GM19324 (cell line): ENCODE measurements at regions not wholly inside any gene's neighbourhood (a gene's known extent, or its start where the extent isn't known, plus 50 kb on each side); places are given as distances from the start of the nearest gene placed in this dataset.

ENCODE experiments used
- ATAC-seq: cut with Tn5 transposase; IDR thresholded peaks from one replicate; pipeline ENCODE4 v1.9.1; 2021; ENCODE audit warnings: mild to moderate bottlenecking, moderate library complexity; ENCODE audit not compliant: unreplicated experiment, low FRiP score

DNA sequence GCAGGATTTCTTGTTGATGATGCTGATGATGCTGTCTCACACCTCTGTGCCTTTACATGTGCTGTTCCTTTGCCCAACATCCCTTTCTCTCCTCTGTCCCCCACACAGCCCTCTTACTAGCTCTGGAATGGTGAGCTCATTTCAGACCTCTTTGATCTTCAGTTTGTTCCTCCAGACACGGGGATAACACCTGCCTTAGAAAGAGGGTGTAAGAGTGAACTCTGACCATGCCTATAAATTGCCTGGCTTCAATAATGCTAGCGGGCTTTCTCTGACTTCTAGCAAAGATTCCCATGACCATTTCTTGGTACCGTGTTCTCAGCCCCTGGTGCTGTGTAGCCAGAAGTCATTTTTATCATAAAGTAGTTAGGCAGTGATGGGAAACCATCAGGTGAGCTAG is 55.9 kb upstream of the DRD2 start:
- ATAC-seq, result no peak

DNA sequence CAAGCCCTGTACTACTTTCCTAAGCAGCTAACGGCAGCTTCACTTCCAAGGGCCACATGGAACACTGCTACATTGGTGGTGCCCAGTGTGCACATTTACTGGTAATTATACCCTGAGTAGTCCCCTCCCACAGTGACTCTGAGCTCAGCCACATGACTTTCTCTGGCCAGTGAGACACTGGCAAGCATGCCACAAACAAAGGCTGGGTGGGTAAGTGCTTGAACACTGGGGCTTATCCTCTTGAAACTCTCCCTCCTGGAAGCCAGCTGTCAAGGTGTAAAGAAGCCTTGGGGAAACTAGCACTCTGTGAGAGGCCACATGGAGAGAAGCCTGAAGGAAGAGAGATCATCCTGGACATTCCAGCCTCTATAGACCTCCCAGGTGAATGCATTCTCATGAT is 54.4 kb upstream of the DRD2 start:
- no peak for ATAC-seq

DNA sequence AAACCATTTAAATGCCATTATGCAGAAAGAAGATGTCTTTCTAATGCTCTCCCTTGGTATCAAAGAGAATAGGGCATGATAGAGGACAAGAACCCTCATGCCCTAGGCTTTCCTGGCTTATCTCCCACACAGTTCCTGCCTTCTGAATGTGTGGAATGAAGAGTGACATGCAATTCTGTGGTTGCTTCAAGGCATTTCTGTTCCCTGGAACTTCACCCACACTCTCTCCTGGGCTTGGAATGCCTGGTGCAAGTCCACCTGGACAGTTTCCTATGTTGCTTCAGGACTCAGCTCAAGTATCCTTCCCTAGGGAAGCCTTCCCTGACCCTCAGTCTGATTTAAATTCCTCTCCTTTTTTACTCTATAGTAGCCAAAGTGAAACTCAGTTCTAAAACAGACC is 53.8 kb upstream of the DRD2 start:
- no peak for ATAC-seq

GRCh38 chr11:113526521-113526920 is 51.3 kb upstream of the DRD2 start:
- no peak for ATAC-seq
